Neutrophil (primary cell): ENCODE measurements at regions not wholly inside any gene's neighbourhood (a gene's known extent, or its start where the extent isn't known, plus 50 kb on each side); places are given as distances from the start of the nearest gene placed in this dataset.

Experiments used
- H3K27ac ChIP-seq: fragments of 200-600 bp; sonication (generic); 2 replicates; pipeline ENCODE4 v1.5.1; 2016; ENCODE audit warnings: mild to moderate bottlenecking, moderate library complexity
- H3K27me3 ChIP-seq: fragments of 200-600 bp; sonication (generic); 2 replicates; pipeline ENCODE4 v1.6.0; 2016; ENCODE audit warnings: mild to moderate bottlenecking
- H3K36me3 ChIP-seq: fragments of 200-600 bp; sonication (generic); 2 replicates; pipeline ENCODE4 v1.5.1; 2017
- H3K4me1 ChIP-seq, 2 experiments: fragments of 200-600 bp in 1 of 2; sonication (generic) in 1 of 2; 1 replicate in 1 of 2; 2 replicates in 1 of 2; pipeline versions ENCODE4 v1.5.1 to v1.6.1; 2013 to 2016; ENCODE audit warnings: low read depth in 1 of 2, low read length in 1 of 2, mild to moderate bottlenecking in 1 of 2, moderate library complexity in 1 of 2; ENCODE audit not compliant: control insufficient read depth in 1 of 2, insufficient read depth in 1 of 2
- H3K4me3 ChIP-seq, 2 experiments: fragments of 200-600 bp in 1 of 2; sonication (generic) in 1 of 2; 1 replicate in 1 of 2; 2 replicates in 1 of 2; pipeline ENCODE4 v1.5.1; 2013 to 2016; ENCODE audit warnings: low read depth in 1 of 2, low read length in 1 of 2, mild to moderate bottlenecking in 1 of 2, moderate library complexity in 1 of 2
- H3K9me3 ChIP-seq: fragments of 200-600 bp; sonication (generic); 2 replicates; pipeline ENCODE4 v1.5.1; 2016
- TF ChIP-seq, protein P1 (sequence below): fragments of 200-600 bp; sonication (generic); IDR thresholded peaks from 2 replicates; pipeline ENCODE4 v1.5.1; 2016; ENCODE audit warnings: antibody characterized with exemption

GRCh38 chr6:149225370-149225769 is 92.1 kb upstream of the TAB2 start:
- no peak overlapping the region for H3K27ac ChIP-seq
- H3K4me3 ChIP-seq = no peak overlapping the region
- no peaks in the 10 kb centered on the region for H3K27me3 ChIP-seq
- TF ChIP-seq, protein P1, sequence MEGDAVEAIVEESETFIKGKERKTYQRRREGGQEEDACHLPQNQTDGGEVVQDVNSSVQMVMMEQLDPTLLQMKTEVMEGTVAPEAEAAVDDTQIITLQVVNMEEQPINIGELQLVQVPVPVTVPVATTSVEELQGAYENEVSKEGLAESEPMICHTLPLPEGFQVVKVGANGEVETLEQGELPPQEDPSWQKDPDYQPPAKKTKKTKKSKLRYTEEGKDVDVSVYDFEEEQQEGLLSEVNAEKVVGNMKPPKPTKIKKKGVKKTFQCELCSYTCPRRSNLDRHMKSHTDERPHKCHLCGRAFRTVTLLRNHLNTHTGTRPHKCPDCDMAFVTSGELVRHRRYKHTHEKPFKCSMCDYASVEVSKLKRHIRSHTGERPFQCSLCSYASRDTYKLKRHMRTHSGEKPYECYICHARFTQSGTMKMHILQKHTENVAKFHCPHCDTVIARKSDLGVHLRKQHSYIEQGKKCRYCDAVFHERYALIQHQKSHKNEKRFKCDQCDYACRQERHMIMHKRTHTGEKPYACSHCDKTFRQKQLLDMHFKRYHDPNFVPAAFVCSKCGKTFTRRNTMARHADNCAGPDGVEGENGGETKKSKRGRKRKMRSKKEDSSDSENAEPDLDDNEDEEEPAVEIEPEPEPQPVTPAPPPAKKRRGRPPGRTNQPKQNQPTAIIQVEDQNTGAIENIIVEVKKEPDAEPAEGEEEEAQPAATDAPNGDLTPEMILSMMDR = no peak
- no peaks in the 10 kb centered on the region for H3K4me1 ChIP-seq
- H3K36me3 ChIP-seq = no peaks in the 10 kb centered on the region
- no peaks in the 10 kb centered on the region for H3K9me3 ChIP-seq

DNA sequence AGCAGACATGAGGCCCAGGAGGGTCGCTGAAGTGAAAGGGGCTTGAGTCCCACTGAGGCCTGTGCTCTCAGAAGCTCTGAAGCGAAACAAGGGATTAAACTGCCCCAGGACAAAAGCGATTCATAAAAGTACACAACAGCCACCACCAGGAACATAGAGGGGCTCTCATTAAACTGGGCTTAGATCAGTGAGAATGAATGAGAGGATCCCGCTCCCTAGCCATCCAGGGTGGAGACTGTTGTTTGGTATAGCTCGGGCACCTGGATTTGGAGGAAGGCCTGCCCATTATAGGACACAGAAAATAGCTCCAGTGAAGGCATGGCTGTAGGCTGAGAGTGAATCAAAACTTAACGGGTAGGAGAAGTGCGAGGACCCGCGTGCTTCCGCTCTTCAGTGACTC is 91.6 kb upstream of the TAB2 start:
- Histone ChIP-seq H3K36me3 (no peaks in the 10 kb centered on the region), H3K4me1 (peaks cover 0 to 1% of the 10 kb centered on the region in 2 experiments), H3K27ac (no peak overlapping the region), H3K9me3 (no peaks in the 10 kb centered on the region), H3K27me3 (no peaks in the 10 kb centered on the region), H3K4me3 (no peak overlapping the region)
- TF ChIP-seq, protein P1 = no peak

GRCh38 chr6:149227796-149228195 is 89.7 kb upstream of the TAB2 start:
- TF ChIP-seq, protein P1 = no peak
- H3K9me3 ChIP-seq = no peaks in the 10 kb centered on the region
- no peaks in the 10 kb centered on the region for H3K27me3 ChIP-seq
- H3K4me1 ChIP-seq = peaks cover 8 to 20% of the 10 kb centered on the region in 2 experiments
- no peak overlapping the region for H3K4me3 ChIP-seq
- no peaks in the 10 kb centered on the region for H3K36me3 ChIP-seq
- H3K27ac ChIP-seq = no peak overlapping the region

DNA sequence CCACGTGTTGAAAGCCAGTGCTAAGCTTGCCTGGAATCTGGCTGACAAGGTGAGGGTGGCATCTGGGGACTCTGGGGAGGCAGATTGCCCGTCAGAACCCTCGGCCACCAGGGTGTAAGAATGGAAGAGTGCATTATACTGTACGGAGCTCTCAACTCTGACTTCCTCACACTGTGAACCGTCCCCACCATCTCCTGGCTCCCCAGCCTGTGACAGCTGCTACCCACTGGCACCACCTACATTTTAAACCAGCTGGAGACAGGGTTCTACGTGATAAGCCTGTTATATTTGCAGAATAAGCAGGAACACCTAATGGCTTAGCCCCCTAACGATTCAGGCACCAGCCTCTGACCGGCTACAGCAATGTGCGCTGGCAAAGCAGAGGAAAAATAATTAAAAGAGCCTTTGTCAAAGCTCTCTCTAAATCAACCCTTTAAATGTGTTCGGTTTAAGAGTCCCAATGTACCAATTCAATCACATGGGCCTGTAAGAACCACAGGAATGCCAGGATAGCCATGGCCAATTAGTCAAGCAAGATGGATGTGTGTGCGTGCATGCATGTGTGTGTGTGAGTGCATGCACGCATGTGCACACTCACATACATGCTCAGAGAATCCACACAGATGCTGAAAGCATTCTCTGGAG is 89.1 kb upstream of the TAB2 start:
- no peak overlapping the region for H3K27ac ChIP-seq
- no peaks in the 10 kb centered on the region for H3K9me3 ChIP-seq
- no peaks in the 10 kb centered on the region for H3K36me3 ChIP-seq
- no peak overlapping the region for H3K4me3 ChIP-seq
- no peaks in the 10 kb centered on the region for H3K27me3 ChIP-seq
- TF ChIP-seq, protein P1 = no peak
- H3K4me1 ChIP-seq = peaks cover 8 to 20% of the 10 kb centered on the region in 2 experiments

GRCh38 chr6:149229096-149229495 is 88.4 kb upstream of the TAB2 start:
- TF ChIP-seq, protein P1 = no peak

More at GRCh38 chr6:149229096-149229495, 88.4 kb upstream of the TAB2 start:
- peaks cover 8 to 23% of the 10 kb centered on the region in 2 experiments for H3K4me1 ChIP-seq
- H3K9me3 ChIP-seq = no peaks in the 10 kb centered on the region
- no peaks in the 10 kb centered on the region for H3K27me3 ChIP-seq
- H3K4me3 ChIP-seq = no peak overlapping the region
- no peak overlapping the region for H3K27ac ChIP-seq
- no peaks in the 10 kb centered on the region for H3K36me3 ChIP-seq
